ENCODE measurements at regions not wholly inside any gene's neighbourhood (a gene's known extent, or its start where the extent isn't known, plus 50 kb on each side); places are given as distances from the start of the nearest gene placed in this dataset.
A peak's percentile ranks its signal among the peaks of the same experiment; 100 is the strongest.

- CTCF ChIA-PET = interaction anchor here (1.0 to 1.3 kb wide), 2 partner anchors 30 to 59 kb away, joined by 3 to 5 read pairs; no protein-coding TSS in a partner anchor
- Histone ChIP-seq H3K27me3 (ENCODE audit: control insufficient read depth, insufficient read depth, low read length) (no peaks in the 10 kb centered on the region), H3K27ac (ENCODE audit: low read depth, low read length) (no peak overlapping the region), H3K4me3 (ENCODE audit: low read depth, low read length) (no peak overlapping the region), H3K9me3 (ENCODE audit: control insufficient read depth, insufficient read depth, low read length) (no peaks in the 10 kb centered on the region)
- TF ChIP-seq, protein P1, sequence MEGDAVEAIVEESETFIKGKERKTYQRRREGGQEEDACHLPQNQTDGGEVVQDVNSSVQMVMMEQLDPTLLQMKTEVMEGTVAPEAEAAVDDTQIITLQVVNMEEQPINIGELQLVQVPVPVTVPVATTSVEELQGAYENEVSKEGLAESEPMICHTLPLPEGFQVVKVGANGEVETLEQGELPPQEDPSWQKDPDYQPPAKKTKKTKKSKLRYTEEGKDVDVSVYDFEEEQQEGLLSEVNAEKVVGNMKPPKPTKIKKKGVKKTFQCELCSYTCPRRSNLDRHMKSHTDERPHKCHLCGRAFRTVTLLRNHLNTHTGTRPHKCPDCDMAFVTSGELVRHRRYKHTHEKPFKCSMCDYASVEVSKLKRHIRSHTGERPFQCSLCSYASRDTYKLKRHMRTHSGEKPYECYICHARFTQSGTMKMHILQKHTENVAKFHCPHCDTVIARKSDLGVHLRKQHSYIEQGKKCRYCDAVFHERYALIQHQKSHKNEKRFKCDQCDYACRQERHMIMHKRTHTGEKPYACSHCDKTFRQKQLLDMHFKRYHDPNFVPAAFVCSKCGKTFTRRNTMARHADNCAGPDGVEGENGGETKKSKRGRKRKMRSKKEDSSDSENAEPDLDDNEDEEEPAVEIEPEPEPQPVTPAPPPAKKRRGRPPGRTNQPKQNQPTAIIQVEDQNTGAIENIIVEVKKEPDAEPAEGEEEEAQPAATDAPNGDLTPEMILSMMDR (IDR thresholded peaks at IDR 0.05; ENCODE audit: low read depth, low read length) = no peak
- POLR2A ChIA-PET = no interaction called here
- DNase-seq (ENCODE audit: low read depth, low spot score) = peak; percentile 27
Observed at GRCh38 chr5:86909418-86910295, 291.9 kb downstream of the COX7C start.

DNA sequence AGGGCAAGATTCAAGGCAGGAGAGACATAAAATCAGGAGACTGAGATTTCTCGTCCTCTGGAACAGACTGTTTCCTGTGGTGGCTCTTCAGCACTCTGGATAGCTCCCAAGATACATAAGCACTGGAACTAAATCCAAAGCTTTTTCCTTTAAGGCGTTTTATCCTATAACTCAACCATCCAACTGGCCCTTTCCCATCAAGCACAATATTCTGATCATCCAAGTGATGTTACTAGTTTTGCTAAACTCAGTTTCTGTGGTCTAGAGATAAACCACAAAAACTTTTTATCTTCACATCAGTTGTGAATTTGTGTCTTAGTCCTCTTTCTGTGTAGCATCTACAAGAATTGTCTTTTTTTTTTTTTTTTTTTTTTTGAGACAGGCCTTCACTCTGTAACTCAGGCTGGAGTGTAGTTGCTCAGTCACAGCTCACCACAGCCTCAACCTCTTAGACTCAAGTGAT is 299.4 kb downstream of the COX7C start:
- no peak overlapping the region for H3K27ac ChIP-seq (ENCODE audit: low read depth, low read length)
- POLR2A ChIA-PET = no interaction called here

DNA sequence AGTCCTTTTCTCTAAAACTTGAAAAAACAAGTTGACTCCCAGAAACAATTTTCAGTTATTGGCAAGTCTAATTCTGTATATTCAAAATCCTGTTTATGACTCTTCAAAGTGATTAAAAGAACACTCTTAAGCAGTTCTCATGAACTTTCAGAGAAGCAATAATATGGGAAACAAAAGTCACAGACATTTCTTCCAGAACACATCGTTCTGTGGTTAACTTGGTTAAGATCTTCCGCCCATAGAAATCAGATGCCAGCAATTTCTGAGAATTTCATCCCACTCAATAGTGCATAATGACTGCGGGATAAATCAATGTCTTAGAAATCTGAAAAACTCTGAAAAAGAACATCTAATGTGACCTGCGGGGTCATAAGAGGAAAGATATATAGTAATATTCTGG is 300.5 kb downstream of the COX7C start:
- no peaks in the 10 kb centered on the region for H3K9me3 ChIP-seq (ENCODE audit: control insufficient read depth, insufficient read depth, low read length)
- H3K27ac ChIP-seq (ENCODE audit: low read depth, low read length) = no peak overlapping the region
- DNase-seq (ENCODE audit: low read depth, low spot score) = no peak
- CTCF ChIA-PET = no interaction called here
- no peaks in the 10 kb centered on the region for H3K27me3 ChIP-seq (ENCODE audit: control insufficient read depth, insufficient read depth, low read length)
- no peak overlapping the region for H3K4me3 ChIP-seq (ENCODE audit: low read depth, low read length)
- POLR2A ChIA-PET = no interaction called here
- TF ChIP-seq, protein P1 (IDR thresholded peaks at IDR 0.05; ENCODE audit: low read depth, low read length) = no peak

More for the DNA sequence above, 299.4 kb downstream of the COX7C start:
- Histone ChIP-seq H3K27me3 (ENCODE audit: control insufficient read depth, insufficient read depth, low read length) (no peaks in the 10 kb centered on the region), H3K9me3 (ENCODE audit: control insufficient read depth, insufficient read depth, low read length) (no peaks in the 10 kb centered on the region), H3K4me3 (ENCODE audit: low read depth, low read length) (no peak overlapping the region)
- CTCF ChIA-PET = interaction anchor here (1.3 to 1.4 kb wide), 2 partner anchors 36 to 96 kb away, joined by 3 read pairs; no protein-coding TSS in a partner anchor
- no peak for DNase-seq (ENCODE audit: low read depth, low spot score)
- TF ChIP-seq, protein P1 (IDR thresholded peaks at IDR 0.05; ENCODE audit: low read depth, low read length) = no peak

- ChIA-PET POLR2A (no interaction called here), CTCF (interaction anchor here (1.2 kb wide), 1 partner anchor 46 kb away, joined by 4 read pairs; no protein-coding TSS in a partner anchor)
Observed at GRCh38 chr5:86926033-86926432, 308.3 kb downstream of the COX7C start.

More at GRCh38 chr5:86926033-86926432, 308.3 kb downstream of the COX7C start:
- DNase-seq (ENCODE audit: low read depth, low spot score) = no peak
- Histone ChIP-seq H3K27me3 (ENCODE audit: control insufficient read depth, insufficient read depth, low read length) (no peaks in the 10 kb centered on the region), H3K4me3 (ENCODE audit: low read depth, low read length) (no peak overlapping the region), H3K9me3 (ENCODE audit: control insufficient read depth, insufficient read depth, low read length) (no peaks in the 10 kb centered on the region), H3K27ac (ENCODE audit: low read depth, low read length) (no peak overlapping the region)
- TF ChIP-seq, protein P1 (IDR thresholded peaks at IDR 0.05; ENCODE audit: low read depth, low read length) = no peak
